Fibroblast of lung (primary cell): ENCODE measurements at regions not wholly inside any gene's neighbourhood (a gene's known extent, or its start where the extent isn't known, plus 50 kb on each side); places are given as distances from the start of the nearest gene placed in this dataset.

ENCODE experiments used
- DNase-seq, 2 donors: peaks; one replicate each; pipeline versions ENCODE4 v3.0.0 to v3.0.0-alpha.2; 2010; ENCODE audit warnings: low read depth in 2 of 2
- H2AFZ ChIP-seq: 2 replicates; pipeline ENCODE4 v1.5.1; 2012; ENCODE audit warnings: low read length, control low read depth, inconsistent platforms
- H3K27ac ChIP-seq: 2 replicates; pipeline ENCODE4 v1.5.1; 2011; ENCODE audit warnings: low read length, control low read depth; ENCODE audit not compliant: insufficient read depth
- H3K27me3 ChIP-seq: 2 replicates; pipeline ENCODE4 v1.5.1; 2011; ENCODE audit warnings: mild to moderate bottlenecking, low read length; ENCODE audit not compliant: control insufficient read depth, insufficient read depth
- H3K36me3 ChIP-seq: 2 replicates; pipeline ENCODE4 v1.5.1; 2011; ENCODE audit warnings: low read length; ENCODE audit not compliant: control insufficient read depth, insufficient read depth
- H3K4me1 ChIP-seq: 2 replicates; pipeline ENCODE4 v1.5.1; 2011; ENCODE audit warnings: low read length; ENCODE audit not compliant: control insufficient read depth, insufficient read depth; ENCODE audit errors: extremely low read depth
- H3K4me2 ChIP-seq: 2 replicates; pipeline ENCODE4 v1.5.1; 2011; ENCODE audit warnings: low read length, control low read depth; ENCODE audit not compliant: insufficient read depth; ENCODE audit errors: extremely low read depth
- H3K4me3 ChIP-seq, 4 experiments: fragments of 200-600 bp in 1 of 4; sonication (generic) in 1 of 4; replicated peaks in 1 of 4; 2 replicates each; pipeline ENCODE4 v1.5.1; 2011 to 2016; ENCODE audit warnings: low read length in 4 of 4, low read depth in 3 of 4, mild to moderate bottlenecking in 3 of 4, control low read depth in 2 of 4, inconsistent platforms in 1 of 4, mixed read lengths in 1 of 4; ENCODE audit not compliant: insufficient read depth in 1 of 4; ENCODE audit errors: control extremely low read depth in 1 of 4
- H3K79me2 ChIP-seq: 2 replicates; pipeline ENCODE4 v1.5.1; 2012; ENCODE audit warnings: mild to moderate bottlenecking, low read length, inconsistent platforms; ENCODE audit not compliant: control insufficient read depth, insufficient read depth
- H3K9ac ChIP-seq: 2 replicates; pipeline ENCODE4 v1.5.1; 2011; ENCODE audit warnings: mild to moderate bottlenecking, low read length, control low read depth; ENCODE audit not compliant: insufficient read depth
- H3K9me3 ChIP-seq: 2 replicates; pipeline ENCODE4 v1.5.1; 2012; ENCODE audit warnings: low read depth, low read length; ENCODE audit not compliant: control insufficient read depth, insufficient read depth
- H4K20me1 ChIP-seq: 2 replicates; pipeline ENCODE4 v1.5.1; 2011; ENCODE audit warnings: low read length; ENCODE audit not compliant: control insufficient read depth, insufficient read depth; ENCODE audit errors: extremely low read depth
- CTCF ChIP-seq, 2 donors: IDR thresholded peaks in 1 of 2; conservative IDR thresholded peaks in 1 of 2; 1 replicate in 1 of 2; 2 replicates in 1 of 2; pipeline ENCODE4 v1.5.1; 2011 to 2012; ENCODE audit warnings: low read length in 2 of 2, control low read depth in 1 of 2, inconsistent platforms in 1 of 2, low read depth in 1 of 2, mild to moderate bottlenecking in 1 of 2
- EZH2 ChIP-seq: IDR thresholded peaks from 2 replicates; pipeline ENCODE4 v1.5.1; 2012; ENCODE audit warnings: low read length, control low read depth, mild to moderate bottlenecking; ENCODE audit errors: missing control alignments

GRCh38 chr21:35921471-35921870 lies 138.9 kb downstream of the SETD4 start:
- Histone ChIP-seq H2AFZ (no peak overlapping the region), H3K4me3 (no peak overlapping the region), H3K27me3 (no peaks in the 10 kb centered on the region), H3K79me2 (no peaks in the 10 kb centered on the region), H3K36me3 (no peaks in the 10 kb centered on the region), H3K27ac (no peak overlapping the region), H3K9me3 (no peaks in the 10 kb centered on the region), H3K4me2 (no peak overlapping the region), H3K4me1 (peaks cover 4% of the 10 kb centered on the region), H4K20me1 (no peaks in the 10 kb centered on the region), H3K9ac (no peak overlapping the region)
- DNase-seq = no peak
- TF ChIP-seq EZH2 (no peak), CTCF (conservative IDR thresholded peaks at IDR 0.05 in 1 of 2, IDR thresholded peaks at IDR 0.05 in 1 of 2; ENCODE audit: low read depth in 1 of 2, low read length in 2 of 2) (no peak)

GRCh38 chr21:35920436-35920835 lies 139.9 kb downstream of the SETD4 start:
- H3K27me3 ChIP-seq = no peaks in the 10 kb centered on the region
- H4K20me1 ChIP-seq = no peaks in the 10 kb centered on the region
- no peak overlapping the region for H2AFZ ChIP-seq
- H3K36me3 ChIP-seq = no peaks in the 10 kb centered on the region
- DNase-seq = no peak
- H3K9ac ChIP-seq = no peak overlapping the region
- no peak overlapping the region for H3K4me3 ChIP-seq
- no peaks in the 10 kb centered on the region for H3K79me2 ChIP-seq
- H3K27ac ChIP-seq = no peak overlapping the region
- H3K9me3 ChIP-seq = no peaks in the 10 kb centered on the region
- H3K4me2 ChIP-seq = no peak overlapping the region
- TF ChIP-seq EZH2 = no peak
- no peak for TF ChIP-seq CTCF (conservative IDR thresholded peaks at IDR 0.05 in 1 of 2, IDR thresholded peaks at IDR 0.05 in 1 of 2; ENCODE audit: low read depth in 1 of 2, low read length in 2 of 2)
- peaks cover 2% of the 10 kb centered on the region for H3K4me1 ChIP-seq

- H3K79me2 ChIP-seq = no peaks in the 10 kb centered on the region
- H3K4me2 ChIP-seq = no peak overlapping the region
- H3K9ac ChIP-seq = no peak overlapping the region
- no peak overlapping the region for H2AFZ ChIP-seq
- H3K9me3 ChIP-seq = no peaks in the 10 kb centered on the region
- no peak overlapping the region for H3K4me3 ChIP-seq
- no peak overlapping the region for H3K27ac ChIP-seq
- no peaks in the 10 kb centered on the region for H3K27me3 ChIP-seq
- no peak for DNase-seq
- TF ChIP-seq EZH2 = no peak
- no peak for TF ChIP-seq CTCF (conservative IDR thresholded peaks at IDR 0.05 in 1 of 2, IDR thresholded peaks at IDR 0.05 in 1 of 2; ENCODE audit: low read depth in 1 of 2, low read length in 2 of 2)
- no peaks in the 10 kb centered on the region for H3K36me3 ChIP-seq
- no peaks in the 10 kb centered on the region for H4K20me1 ChIP-seq
- no peaks in the 10 kb centered on the region for H3K4me1 ChIP-seq
Measured at GRCh38 chr21:35915030-35915429, 145.3 kb downstream of the SETD4 start.
